Transverse colon (tissue), 4 donors: ENCODE measurements at regions not wholly inside any gene's neighbourhood (a gene's known extent, or its start where the extent isn't known, plus 50 kb on each side); places are given as distances from the start of the nearest gene placed in this dataset.

Experiments used
- DNase-seq: peaks from one replicate; pipeline ENCODE4 v3.0.0-alpha.2; 2019
- H3K27ac ChIP-seq, 4 donors: fragments of 200-600 bp; sonication (generic); 2 replicates each; pipeline ENCODE4 v1.5.1; 2016 to 2018; ENCODE audit warnings: inconsistent platforms in 4 of 4
- H3K27me3 ChIP-seq: fragments of 200-600 bp; sonication (generic); 2 replicates; pipeline ENCODE4 v1.5.1; 2017; ENCODE audit warnings: inconsistent platforms
- H3K36me3 ChIP-seq, 4 donors: fragments of 200-600 bp; sonication (generic); 2 replicates each; pipeline ENCODE4 v1.5.1; 2017 to 2019; ENCODE audit warnings: inconsistent platforms in 4 of 4
- H3K4me1 ChIP-seq, 4 donors: fragments of 200-600 bp; sonication (generic); 2 replicates each; pipeline ENCODE4 v1.5.1; 2017 to 2020; ENCODE audit warnings: inconsistent platforms in 4 of 4
- H3K4me3 ChIP-seq, 4 donors: fragments of 200-600 bp; sonication (generic); 1 replicate in 1 of 4; 2 replicates in 3 of 4; pipeline versions ENCODE4 v1.5.1 to v1.6.1; 2017 to 2019; ENCODE audit warnings: inconsistent platforms in 4 of 4
- H3K9me3 ChIP-seq, 2 donors: fragments of 200-600 bp; sonication (generic); 2 replicates each; pipeline ENCODE4 v1.5.1; 2017 to 2019; ENCODE audit warnings: inconsistent platforms in 2 of 2
- CTCF ChIP-seq, 5 experiments: fragments of 200-600 bp in 3 of 5; fragments of 450-650 bp in 2 of 5; sonication (generic) in 3 of 5; IDR thresholded peaks; 1 replicate in 2 of 5; 2 replicates in 3 of 5; pipeline ENCODE4 v1.5.1; 2016 to 2017; ENCODE audit warnings: antibody characterized with exemption in 5 of 5, inconsistent platforms in 3 of 5, mild to moderate bottlenecking in 2 of 5, moderate library complexity in 1 of 5
- EP300 ChIP-seq: sonication (generic); formaldehyde crosslinking; IDR thresholded peaks from one replicate; pipeline ENCODE4 v1.6.1; 2017; ENCODE audit warnings: antibody characterized with exemption, low read depth
- POLR2A ChIP-seq: fragments of 450-650 bp; IDR thresholded peaks from one replicate; pipeline ENCODE4 v1.6.1; 2016; ENCODE audit warnings: antibody characterized with exemption, mild to moderate bottlenecking, moderate library complexity
- POLR2AphosphoS5 ChIP-seq, 3 donors: sonication (generic); formaldehyde crosslinking; IDR thresholded peaks; one replicate each; pipeline ENCODE4 v1.6.1; 2016; ENCODE audit warnings: antibody characterized with exemption in 3 of 3
- WGBS, 2 donors: methylation state at CpG; one replicate each; pipeline ENCODE4 v1.1.5; 2018; ENCODE audit warnings: low coverage in 1 of 2; 5-methylcytosine and 5-hydroxymethylcytosine counted together
- in situ Hi-C, 4 donors: fragments of 200-750 bp; cut with MboI; loops; one replicate each; pipeline versions ENCODE4 v1.15.0 to v1.15.1; 2017; ENCODE audit warnings: low sequenced_read_pairs in 3 of 4, low pct_ligation_motif_present in 1 of 4, low pct_unique_long_range_greater_than_20kb in 1 of 4
- intact Hi-C: fragments of 100-400 bp; cut with DNase I; formaldehyde crosslinking; loops from one replicate; pipeline ENCODE4 v1.15.1; 2023; ENCODE audit warnings: low total_unique reads

DNA sequence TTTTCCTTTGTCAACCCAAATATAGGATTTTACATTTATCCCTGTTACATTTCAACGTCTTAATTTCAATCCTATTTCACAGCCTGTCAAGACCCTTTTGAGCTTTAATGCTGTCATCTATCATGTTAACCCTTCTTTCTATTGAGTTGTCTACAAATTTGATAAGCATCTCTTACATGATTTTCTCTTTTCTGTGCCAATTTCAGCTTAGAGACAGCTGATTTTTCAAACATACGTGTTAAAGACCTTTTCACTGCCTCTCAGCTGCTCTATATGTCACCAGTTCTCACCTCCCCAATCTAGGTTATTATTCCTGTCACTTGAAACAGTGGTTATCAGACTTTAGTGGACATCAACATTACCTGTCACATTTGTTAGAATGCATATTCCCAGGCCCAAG is 181.3 kb downstream of the GXYLT1 start:
- Histone ChIP-seq H3K9me3 (no peaks in the 10 kb centered on the region), H3K36me3 (no peaks in the 10 kb centered on the region), H3K4me1 (no peaks in the 10 kb centered on the region), H3K27me3 (no peaks in the 10 kb centered on the region), H3K4me3 (no peak overlapping the region), H3K27ac (no peak overlapping the region)
- DNase-seq, result no peak
- 61 to 82% methylated on average over 2 of the region's 2 CpGs for WGBS, 2 donors
- TF ChIP-seq CTCF (IDR thresholded peaks at IDR 0.05) (no peak), POLR2AphosphoS5 (IDR thresholded peaks at IDR 0.05) (no peak), EP300 (no peak), POLR2A (no peak)
- intact Hi-C loops, result no loop called here
- in situ Hi-C loops, result no loop called here

DNA sequence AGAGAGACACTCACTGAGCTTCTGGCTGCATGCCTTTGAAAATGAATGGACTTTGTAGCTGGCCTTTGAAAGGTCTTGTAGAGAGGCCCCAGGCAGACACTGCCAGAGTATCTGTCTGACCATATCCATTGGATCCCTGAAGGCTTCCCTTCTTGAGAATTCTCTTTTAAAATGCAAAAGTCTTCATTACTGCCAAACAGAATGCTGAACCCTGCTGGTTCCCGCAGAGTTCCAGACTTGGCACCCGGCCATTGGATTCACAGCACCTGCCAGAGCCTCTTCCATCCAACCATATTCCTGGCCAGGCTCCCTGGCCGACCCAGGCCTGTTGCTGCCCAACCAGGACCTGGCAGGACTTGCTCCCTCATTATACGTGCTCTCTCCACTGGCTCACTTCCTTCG is 182.5 kb downstream of the GXYLT1 start:
- Histone ChIP-seq H3K9me3 (no peaks in the 10 kb centered on the region), H3K36me3 (no peaks in the 10 kb centered on the region), H3K4me1 (no peaks in the 10 kb centered on the region), H3K27ac (no peak overlapping the region), H3K4me3 (no peak overlapping the region), H3K27me3 (no peaks in the 10 kb centered on the region)
- WGBS, 2 donors, result 77% methylated on average over 5 of the region's 5 CpGs; no CpG with 5 or more reads in 1 of the 2 donors
- TF ChIP-seq POLR2AphosphoS5 (IDR thresholded peaks at IDR 0.05), result no peak
- in situ Hi-C loops (no loop called here), intact Hi-C loops (no loop called here)
- no peak for DNase-seq

- Histone ChIP-seq H3K9me3 (no peaks in the 10 kb centered on the region), H3K4me3 (no peak overlapping the region), H3K4me1 (no peaks in the 10 kb centered on the region), H3K27me3 (no peaks in the 10 kb centered on the region), H3K27ac (no peak overlapping the region), H3K36me3 (no peaks in the 10 kb centered on the region)
- TF ChIP-seq POLR2AphosphoS5 (IDR thresholded peaks at IDR 0.05) (no peak), EP300 (no peak), CTCF (IDR thresholded peaks at IDR 0.05) (no peak), POLR2A (no peak)
- intact Hi-C loops, result no loop called here
- WGBS, 2 donors, result 25 to 72% methylated on average over 1 to 2 of the region's 2 CpGs
- in situ Hi-C loops, result no loop called here
- no peak for DNase-seq
These were observed 185.4 kb downstream of the GXYLT1 start for GRCh38 chr12:41959271-41959670.

- in situ Hi-C loops, result no loop called here
- no peak for DNase-seq
These were observed 188.3 kb downstream of the GXYLT1 start for GRCh38 chr12:41956353-41956752.

DNA sequence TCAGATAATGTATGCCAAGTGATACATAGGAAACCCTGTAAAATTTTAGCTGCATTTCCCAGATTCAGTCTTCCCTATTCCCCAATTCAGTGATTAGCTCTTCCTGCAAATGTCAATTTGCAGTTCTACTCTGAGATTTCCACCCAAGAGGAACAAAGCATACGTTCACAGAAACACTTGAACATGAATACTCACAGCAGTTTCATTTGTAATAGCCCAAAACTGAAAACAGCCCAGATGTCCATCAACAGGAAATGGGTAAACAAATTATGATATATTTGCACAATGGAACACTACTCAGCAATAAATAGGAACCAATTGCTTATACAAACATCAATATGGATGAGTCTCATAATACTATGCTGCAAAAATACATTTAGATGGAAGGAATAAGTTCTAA is 194.2 kb downstream of the GXYLT1 start:
- H3K9me3 ChIP-seq, result peaks cover 0 to 4% of the 10 kb centered on the region in 2 donors
- H3K27me3 ChIP-seq, result no peaks in the 10 kb centered on the region
- 8 to 16% methylated on average over 1 of the region's 1 CpG for WGBS, 2 donors
- H3K4me1 ChIP-seq, result no peaks in the 10 kb centered on the region
- intact Hi-C loops (no loop called here), in situ Hi-C loops (no loop called here)
- no peak overlapping the region for H3K27ac ChIP-seq
- no peaks in the 10 kb centered on the region for H3K36me3 ChIP-seq
- DNase-seq, result no peak
- no peak overlapping the region for H3K4me3 ChIP-seq
- no peak for TF ChIP-seq POLR2A
- TF ChIP-seq POLR2AphosphoS5 (IDR thresholded peaks at IDR 0.05), result no peak

More at GRCh38 chr12:41956353-41956752, 188.3 kb downstream of the GXYLT1 start:
- H3K9me3 ChIP-seq, result no peaks in the 10 kb centered on the region
- H3K4me1 ChIP-seq, result no peaks in the 10 kb centered on the region
- H3K27me3 ChIP-seq, result no peaks in the 10 kb centered on the region
- H3K4me3 ChIP-seq, result no peak overlapping the region
- intact Hi-C loops, result no loop called here
- 60 to 63% methylated on average over 1 to 2 of the region's 2 CpGs for WGBS, 2 donors
- no peak overlapping the region for H3K27ac ChIP-seq
- H3K36me3 ChIP-seq, result no peaks in the 10 kb centered on the region
- TF ChIP-seq POLR2AphosphoS5 (IDR thresholded peaks at IDR 0.05), result no peak

DNA sequence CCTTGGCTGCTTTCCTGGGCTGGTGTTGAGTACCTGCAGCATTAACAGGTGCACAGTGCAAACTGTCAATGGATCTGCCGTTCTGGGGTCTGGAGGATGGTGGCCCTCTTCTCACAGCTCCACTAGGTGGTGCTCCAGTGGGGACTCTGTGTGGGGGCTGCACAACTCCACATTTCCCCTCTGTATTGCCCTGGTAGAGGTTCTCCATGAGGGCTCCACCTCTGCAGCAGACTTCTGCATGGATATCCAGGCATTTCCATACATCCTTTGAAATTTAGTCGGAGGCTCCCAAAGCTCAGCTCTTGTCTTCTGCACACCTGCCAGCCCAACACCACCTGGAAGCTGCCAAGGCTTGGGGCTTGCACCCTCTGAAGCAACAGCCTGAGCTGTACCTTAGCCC is 198.6 kb downstream of the GXYLT1 start:
- TF ChIP-seq EP300 (no peak), POLR2AphosphoS5 (IDR thresholded peaks at IDR 0.05) (no peak), POLR2A (no peak), CTCF (IDR thresholded peaks at IDR 0.05) (no peak)
- in situ Hi-C loops, result no loop called here
- intact Hi-C loops, result no loop called here

More for the DNA sequence above, 198.6 kb downstream of the GXYLT1 start:
- Histone ChIP-seq H3K4me3 (no peak overlapping the region), H3K4me1 (no peaks in the 10 kb centered on the region), H3K9me3 (peaks cover 0 to 4% of the 10 kb centered on the region in 2 donors), H3K27ac (no peak overlapping the region), H3K27me3 (no peaks in the 10 kb centered on the region), H3K36me3 (no peaks in the 10 kb centered on the region)
- WGBS, 2 donors, result 100% methylated on average over 2 of the region's 2 CpGs; no CpG with 5 or more reads in 1 of the 2 donors
- no peak for DNase-seq
